HG03066 (cell line): ENCODE measurements at regions not wholly inside any gene's neighbourhood (a gene's known extent, or its start where the extent isn't known, plus 50 kb on each side); places are given as distances from the start of the nearest gene placed in this dataset.

Experiments
- ATAC-seq: cut with Tn5 transposase; IDR thresholded peaks from one replicate; pipeline ENCODE4 v1.9.1; 2021; ENCODE audit warnings: low read depth; ENCODE audit not compliant: unreplicated experiment

GRCh38 chr5:2256691-2257280, 374.1 kb upstream of the IRX4 start:
- ATAC-seq = no peak

DNA sequence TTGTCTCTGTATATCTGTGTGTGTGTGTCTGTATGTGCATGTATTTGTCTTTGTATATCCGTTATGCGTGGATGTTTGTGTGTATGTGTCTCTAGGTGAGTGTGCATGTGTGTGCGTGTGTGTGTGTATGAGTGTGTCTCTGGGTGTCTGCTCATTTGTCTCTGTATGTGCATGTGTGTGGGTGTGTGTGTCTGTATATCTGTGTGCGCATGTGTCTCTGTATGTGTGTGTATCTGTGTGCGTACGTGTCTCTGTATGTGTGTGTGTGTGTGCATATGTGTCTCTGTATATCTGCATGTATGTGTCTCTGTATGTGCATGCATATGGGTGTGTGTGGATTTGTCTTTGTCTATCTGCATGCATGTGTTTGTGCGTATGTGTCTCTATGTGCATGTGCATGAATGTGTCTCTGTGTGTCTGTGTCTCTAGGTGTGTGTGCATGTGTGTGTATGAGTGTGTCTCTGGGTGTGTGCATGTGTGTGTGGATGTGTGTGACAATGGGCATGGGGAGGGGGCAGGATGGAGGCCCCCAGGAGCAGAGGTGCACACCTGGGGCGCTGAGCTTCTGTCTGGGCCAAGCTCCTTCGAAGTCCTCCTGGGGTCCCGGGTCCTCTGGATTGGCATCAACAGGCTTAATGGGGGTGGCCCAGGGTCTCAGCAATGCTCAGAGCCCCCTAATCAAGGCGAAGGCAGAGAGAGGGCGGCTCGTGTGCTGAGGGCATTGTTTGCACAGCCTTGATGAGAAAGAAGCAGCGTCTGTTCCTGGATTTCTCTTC, 373.4 kb upstream of the IRX4 start:
- ATAC-seq = no peak

- ATAC-seq = no peak
These were observed 372.4 kb upstream of the IRX4 start for GRCh38 chr5:2254880-2255750.

DNA sequence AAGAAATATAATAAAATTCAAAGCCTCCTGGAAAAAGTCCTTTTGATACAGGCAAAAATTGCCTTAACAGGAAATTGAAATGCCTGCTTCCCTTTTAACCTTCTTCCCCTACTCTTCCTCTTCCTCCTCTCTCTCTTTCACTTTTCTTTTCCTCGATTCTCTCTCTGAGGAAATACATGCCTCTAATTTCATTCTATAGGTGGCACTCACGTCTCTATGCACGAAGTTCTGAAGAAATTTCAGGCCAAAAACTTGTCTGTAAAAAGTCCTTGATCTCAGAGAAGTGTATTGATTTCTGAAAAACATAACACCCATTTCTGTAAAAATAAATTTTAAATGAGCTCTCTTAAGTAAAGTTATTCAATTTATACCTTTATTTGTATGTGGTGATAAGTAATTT, 371.7 kb upstream of the IRX4 start:
- ATAC-seq = no peak

GRCh38 chr5:2253040-2253975, 370.6 kb upstream of the IRX4 start:
- no peak for ATAC-seq

- ATAC-seq = no peak
These were observed 369.0 kb upstream of the IRX4 start for GRCh38 chr5:2251751-2252150.

DNA sequence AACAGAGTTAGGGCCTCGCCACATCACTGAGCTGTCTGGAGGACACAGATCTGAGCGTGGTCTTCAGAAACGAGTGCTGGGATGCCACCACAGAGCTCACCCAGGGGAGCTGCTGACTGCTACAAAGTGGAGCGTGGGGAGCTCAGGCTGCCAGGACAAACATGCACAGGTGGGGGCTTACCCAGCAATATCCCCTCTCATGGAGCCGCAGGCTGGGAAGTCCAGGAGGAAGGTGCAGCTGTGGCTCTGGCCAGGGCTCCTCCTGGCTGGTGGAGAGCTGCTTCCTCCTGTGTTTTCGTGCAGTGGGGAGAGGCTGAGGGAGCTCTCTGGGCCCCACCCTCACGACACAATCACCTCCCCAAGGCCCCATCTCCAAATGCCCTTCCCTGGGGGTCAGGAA, 368.6 kb upstream of the IRX4 start:
- ATAC-seq = no peak

GRCh38 chr5:2250365-2250950, 367.7 kb upstream of the IRX4 start:
- no peak for ATAC-seq

- ATAC-seq = no peak
These were observed 366.7 kb upstream of the IRX4 start for GRCh38 chr5:2249442-2249841.

DNA sequence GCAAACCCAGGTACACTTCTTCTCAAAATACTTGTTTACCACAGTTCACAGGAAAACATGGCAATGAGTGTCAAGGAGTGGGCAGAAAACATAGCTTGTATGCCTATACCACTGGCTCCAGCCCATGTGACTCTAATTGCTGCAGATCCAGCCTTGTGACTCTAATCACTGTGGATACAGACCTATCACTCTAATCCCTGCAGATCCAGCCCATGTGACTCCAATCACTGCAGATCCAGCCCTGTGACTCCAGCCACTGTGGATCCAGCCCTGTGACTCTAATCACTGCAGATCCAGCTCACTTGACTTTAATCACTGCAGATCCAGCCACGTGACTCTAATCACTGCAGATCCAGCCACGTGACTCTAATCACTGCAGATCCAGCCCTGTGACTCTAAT, 366.3 kb upstream of the IRX4 start:
- no peak for ATAC-seq

DNA sequence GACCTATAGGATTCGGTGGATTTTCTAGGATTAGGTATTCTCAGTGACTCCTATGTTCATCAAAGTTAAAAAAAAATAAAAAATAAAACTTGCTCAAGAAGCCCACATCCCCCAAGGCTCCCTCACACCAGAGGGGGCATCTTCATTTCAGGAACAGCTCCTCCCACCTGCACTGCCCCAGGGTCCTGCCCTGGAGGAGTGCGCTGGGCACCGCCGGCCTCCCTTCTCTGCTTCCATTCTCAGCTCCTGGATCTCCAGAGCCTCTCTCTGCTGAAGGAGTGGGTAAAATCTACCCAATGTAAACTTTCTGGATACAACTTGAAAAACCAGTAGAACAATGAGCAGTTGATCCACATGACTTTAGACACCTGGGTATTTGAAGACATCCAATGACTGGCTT, 359.8 kb upstream of the IRX4 start:
- ATAC-seq = no peak

DNA sequence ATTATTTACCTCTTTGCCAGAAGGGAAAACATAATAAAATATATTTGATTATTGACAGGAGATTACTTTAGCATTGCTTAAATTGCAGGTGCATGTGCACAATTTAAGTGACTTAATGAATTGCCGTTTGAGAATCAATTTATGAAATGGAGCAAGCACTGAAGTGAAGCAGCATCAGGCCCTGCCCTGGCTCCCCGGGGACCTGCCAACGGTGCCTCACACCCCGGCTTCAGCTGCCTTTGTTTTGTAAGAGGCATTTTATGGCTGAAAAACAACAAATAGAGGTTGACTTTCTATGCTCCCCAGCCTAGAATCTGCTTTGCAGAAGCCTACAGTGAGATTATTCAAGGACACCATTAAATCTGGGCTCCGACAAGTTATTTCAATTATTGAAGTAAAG, 359.1 kb upstream of the IRX4 start:
- no peak for ATAC-seq

DNA sequence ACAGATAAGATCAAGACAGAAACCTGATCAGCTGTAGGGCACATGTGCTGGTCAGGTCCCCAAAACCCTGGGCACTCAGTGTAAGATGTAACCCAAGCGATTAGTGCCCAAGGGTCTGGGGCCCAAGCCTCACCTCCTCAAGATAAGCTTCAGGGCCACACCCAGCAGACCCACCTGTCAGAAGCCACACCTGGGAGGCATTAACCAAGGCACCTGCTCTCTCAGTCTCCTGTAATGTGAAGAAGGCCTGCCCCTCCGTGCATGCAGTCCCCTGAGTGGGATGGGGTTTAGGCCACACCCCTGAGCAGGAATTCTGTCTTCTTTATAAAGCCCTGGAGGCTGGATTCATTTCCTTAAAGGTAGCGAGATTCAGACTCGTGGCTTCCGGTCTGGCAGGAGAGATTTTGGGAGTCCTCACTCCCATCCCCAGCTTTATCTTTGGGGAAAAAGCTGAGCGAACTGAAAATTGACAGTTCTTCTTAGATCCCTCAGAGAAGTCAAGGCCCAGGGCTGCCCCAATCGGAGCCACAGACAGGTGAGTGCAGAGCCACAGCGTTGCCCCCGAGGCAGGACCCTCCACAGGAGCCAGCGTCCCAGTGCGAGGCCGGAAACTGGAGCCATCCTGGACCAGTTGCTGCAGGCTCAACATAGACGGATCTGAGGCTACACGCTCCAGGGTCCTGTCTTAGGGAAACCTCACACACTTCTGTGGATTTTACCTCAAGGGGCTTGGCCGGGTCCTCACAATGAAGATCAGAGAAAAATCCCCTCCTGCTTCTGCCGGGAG, 357.6 kb upstream of the IRX4 start:
- no peak for ATAC-seq

- no peak for ATAC-seq
These were observed 356.6 kb upstream of the IRX4 start for GRCh38 chr5:2239201-2239910.

GRCh38 chr5:2238732-2239131, 356.0 kb upstream of the IRX4 start:
- no peak for ATAC-seq

DNA sequence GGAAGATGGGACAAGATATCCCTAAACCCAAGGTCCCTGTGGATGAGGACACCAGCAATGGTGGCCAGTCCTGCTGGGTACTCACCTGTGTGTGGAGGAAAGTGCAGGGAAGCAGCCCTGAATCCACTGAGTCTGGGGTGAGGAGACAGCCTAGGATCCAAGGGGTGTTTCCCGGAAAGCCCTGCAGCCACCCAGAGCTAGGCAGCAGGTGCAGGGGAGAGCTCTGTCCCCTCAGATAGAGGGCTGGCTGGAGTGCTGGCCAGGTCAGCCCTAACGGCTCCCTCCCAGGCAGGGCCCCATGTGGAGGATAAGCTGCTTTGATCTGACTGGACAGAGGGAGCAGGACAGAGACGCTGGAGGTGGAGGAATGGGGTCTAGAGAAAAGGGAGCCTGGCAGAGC, 344.7 kb upstream of the IRX4 start:
- ATAC-seq = no peak

GRCh38 chr5:2224689-2225088, 342.0 kb upstream of the IRX4 start:
- no peak for ATAC-seq

DNA sequence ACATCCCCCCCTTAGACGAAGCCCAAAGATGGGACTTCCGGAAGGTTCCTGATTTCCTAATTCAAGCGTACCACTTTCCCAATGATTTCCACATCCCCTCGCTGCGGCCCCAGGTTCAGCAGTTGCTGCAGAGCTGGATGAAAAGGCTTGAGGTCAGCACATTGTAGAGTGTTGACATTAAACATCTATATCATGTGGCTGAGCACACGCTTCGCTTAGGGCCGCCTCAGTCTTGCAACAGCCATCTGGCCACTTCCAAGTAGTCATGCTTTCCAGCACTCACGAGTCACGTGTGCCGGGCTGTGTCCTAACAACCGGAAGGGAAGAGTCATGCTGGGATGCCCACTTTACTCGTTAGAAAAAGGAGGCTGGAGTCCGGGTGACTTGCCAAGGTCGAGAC, 340.6 kb upstream of the IRX4 start:
- ATAC-seq = no peak
